Keratinocyte (primary cell): ENCODE measurements at regions not wholly inside any gene's neighbourhood (a gene's known extent, or its start where the extent isn't known, plus 50 kb on each side); places are given as distances from the start of the nearest gene placed in this dataset.

Experiments
- DNase-seq: peaks from one replicate; pipeline ENCODE4 v3.0.0-alpha.2; 2011; ENCODE audit warnings: low read depth, missing footprints, low spot score
- FAIRE-seq: peaks from 2 replicates; lab custom pipeline; 2011; peaks lifted over from hg19 to GRCh38; lab: Jason Lieb, UNC
- H2AFZ ChIP-seq: 2 replicates; pipeline ENCODE4 v1.6.0; 2012; ENCODE audit warnings: low read length, control low read depth, inconsistent platforms; ENCODE audit not compliant: control insufficient read depth
- H3K27ac ChIP-seq: 2 replicates; pipeline ENCODE4 v1.5.1; 2011; ENCODE audit warnings: low read length; ENCODE audit not compliant: control insufficient read depth, insufficient read depth
- H3K27me3 ChIP-seq: 3 replicates; pipeline ENCODE4 v1.6.0; 2011; ENCODE audit warnings: low read length; ENCODE audit not compliant: control insufficient read depth, insufficient read depth; ENCODE audit errors: extremely low read depth
- H3K36me3 ChIP-seq, 2 experiments: 2 replicates in 1 of 2; 3 replicates in 1 of 2; pipeline ENCODE4 v1.5.1; 2011; ENCODE audit warnings: low read length in 2 of 2, mild to moderate bottlenecking in 1 of 2; ENCODE audit not compliant: control insufficient read depth in 2 of 2, insufficient read depth in 2 of 2; ENCODE audit errors: extremely low read depth in 1 of 2
- H3K4me1 ChIP-seq: 3 replicates; pipeline ENCODE4 v1.5.1; 2011; ENCODE audit warnings: low read length; ENCODE audit not compliant: control insufficient read depth, insufficient read depth; ENCODE audit errors: extremely low read depth
- H3K4me2 ChIP-seq: 3 replicates; pipeline ENCODE4 v1.6.0; 2011; ENCODE audit warnings: low read depth, low read length; ENCODE audit not compliant: control insufficient read depth, insufficient read depth; ENCODE audit errors: extremely low read depth
- H3K4me3 ChIP-seq, 3 experiments: fragments of 200-600 bp in 1 of 3; sonication (generic) in 1 of 3; 2 replicates in 2 of 3; 3 replicates in 1 of 3; pipeline ENCODE4 v1.5.1; 2011 to 2016; ENCODE audit warnings: low read length in 3 of 3, mild to moderate bottlenecking in 3 of 3, control low read depth in 2 of 3, inconsistent platforms in 1 of 3, low read depth in 1 of 3, mixed read lengths in 1 of 3, mixed run types in 1 of 3, moderate library complexity in 1 of 3; ENCODE audit not compliant: control insufficient read depth in 2 of 3, insufficient read depth in 2 of 3; ENCODE audit errors: extremely low read depth in 1 of 3
- H3K79me2 ChIP-seq: 2 replicates; pipeline ENCODE4 v1.6.0; 2012; ENCODE audit warnings: low read length; ENCODE audit not compliant: control insufficient read depth, insufficient read depth
- H3K9ac ChIP-seq: 3 replicates; pipeline ENCODE4 v1.6.0; 2011; ENCODE audit warnings: low read length; ENCODE audit not compliant: control insufficient read depth, insufficient read depth; ENCODE audit errors: extremely low read depth
- H3K9me1 ChIP-seq: 3 replicates; pipeline ENCODE4 v1.6.0; 2011; ENCODE audit warnings: low read length; ENCODE audit not compliant: control insufficient read depth, insufficient read depth; ENCODE audit errors: extremely low read depth
- H3K9me3 ChIP-seq: 2 replicates; pipeline ENCODE4 v1.5.1; 2012; ENCODE audit warnings: low read depth, low read length; ENCODE audit not compliant: control insufficient read depth
- H4K20me1 ChIP-seq: 3 replicates; pipeline ENCODE4 v1.6.0; 2011; ENCODE audit warnings: low read length; ENCODE audit not compliant: control insufficient read depth, insufficient read depth; ENCODE audit errors: extremely low read depth
- EZH2 ChIP-seq: IDR thresholded peaks from one replicate; pipeline ENCODE4 v1.6.1; 2012; ENCODE audit warnings: inconsistent platforms, mild to moderate bottlenecking, low read length, moderate library complexity
- dilution Hi-C: fragments of 300-500 bp; cut with MboI; formaldehyde crosslinking; loops from one replicate; pipeline ENCODE4 v1.7.0; 2020; ENCODE audit warnings: low sequenced_read_pairs; ENCODE audit not compliant: extremely low pct_ligation_motif_present
- TF ChIP-seq, protein P1 (sequence below), 3 experiments: IDR thresholded peaks in 1 of 3; conservative IDR thresholded peaks in 1 of 3; optimal IDR thresholded peaks in 1 of 3; 2 replicates in 2 of 3; 3 replicates in 1 of 3; pipeline versions ENCODE3 to v1.5.1; 2011; ENCODE audit warnings: low read length in 3 of 3, mild to moderate bottlenecking in 3 of 3, moderate library complexity in 2 of 3, control low read depth in 1 of 3, inconsistent platforms in 1 of 3; ENCODE audit not compliant: insufficient read depth in 2 of 3; ENCODE audit errors: extremely low read depth in 1 of 3

DNA sequence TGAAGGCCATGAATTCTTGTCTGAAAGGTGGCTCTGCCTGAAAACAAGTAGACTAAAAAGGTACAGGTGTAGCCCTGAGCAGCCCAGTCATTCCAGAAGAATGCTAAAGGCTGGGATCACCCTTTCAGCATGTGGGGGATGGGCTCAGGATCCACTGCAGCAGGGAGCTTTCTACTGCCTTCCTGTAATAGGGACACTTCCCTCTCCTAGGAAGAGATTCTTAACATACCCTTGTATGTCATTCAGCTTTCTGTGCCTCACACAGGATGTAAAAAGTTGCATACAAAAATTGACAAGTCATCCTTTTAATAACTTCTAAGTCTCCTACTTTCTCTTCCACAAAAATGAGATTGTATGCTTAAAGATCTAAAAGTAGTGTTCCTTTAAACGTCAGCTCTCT, 123.3 kb downstream of the ZNF518B start:
- DNase-seq (peak; percentile 88), FAIRE-seq (peak; percentile 97)
- no peak overlapping the region for H3K27ac ChIP-seq
- dilution Hi-C loops = no loop called here
- no peaks in the 10 kb centered on the region for H3K9me3 ChIP-seq
- H3K4me3 ChIP-seq = peak overlapping the region in 1 of 3 experiments; percentile 35
- TF ChIP-seq, protein P1, sequence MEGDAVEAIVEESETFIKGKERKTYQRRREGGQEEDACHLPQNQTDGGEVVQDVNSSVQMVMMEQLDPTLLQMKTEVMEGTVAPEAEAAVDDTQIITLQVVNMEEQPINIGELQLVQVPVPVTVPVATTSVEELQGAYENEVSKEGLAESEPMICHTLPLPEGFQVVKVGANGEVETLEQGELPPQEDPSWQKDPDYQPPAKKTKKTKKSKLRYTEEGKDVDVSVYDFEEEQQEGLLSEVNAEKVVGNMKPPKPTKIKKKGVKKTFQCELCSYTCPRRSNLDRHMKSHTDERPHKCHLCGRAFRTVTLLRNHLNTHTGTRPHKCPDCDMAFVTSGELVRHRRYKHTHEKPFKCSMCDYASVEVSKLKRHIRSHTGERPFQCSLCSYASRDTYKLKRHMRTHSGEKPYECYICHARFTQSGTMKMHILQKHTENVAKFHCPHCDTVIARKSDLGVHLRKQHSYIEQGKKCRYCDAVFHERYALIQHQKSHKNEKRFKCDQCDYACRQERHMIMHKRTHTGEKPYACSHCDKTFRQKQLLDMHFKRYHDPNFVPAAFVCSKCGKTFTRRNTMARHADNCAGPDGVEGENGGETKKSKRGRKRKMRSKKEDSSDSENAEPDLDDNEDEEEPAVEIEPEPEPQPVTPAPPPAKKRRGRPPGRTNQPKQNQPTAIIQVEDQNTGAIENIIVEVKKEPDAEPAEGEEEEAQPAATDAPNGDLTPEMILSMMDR (optimal IDR thresholded peaks at IDR 0.05 in 1 of 3, IDR thresholded peaks at IDR 0.05 in 1 of 3, conservative IDR thresholded peaks at IDR 0.05 in 1 of 3; ENCODE audit: extremely low read depth in 1 of 3, insufficient read depth in 2 of 3, low read length in 3 of 3) = no peak
- no peak for TF ChIP-seq EZH2
- H3K4me1 ChIP-seq = peaks cover 45% of the 10 kb centered on the region
- H3K9me1 ChIP-seq = no peaks in the 10 kb centered on the region
- peak overlapping the region; percentile 57 for H3K4me2 ChIP-seq
- H3K79me2 ChIP-seq = no peaks in the 10 kb centered on the region
- no peak overlapping the region for H2AFZ ChIP-seq
- H3K9ac ChIP-seq = no peak overlapping the region
- no peaks in the 10 kb centered on the region for H3K36me3 ChIP-seq
- H3K27me3 ChIP-seq = no peaks in the 10 kb centered on the region
- H4K20me1 ChIP-seq = no peaks in the 10 kb centered on the region

DNA sequence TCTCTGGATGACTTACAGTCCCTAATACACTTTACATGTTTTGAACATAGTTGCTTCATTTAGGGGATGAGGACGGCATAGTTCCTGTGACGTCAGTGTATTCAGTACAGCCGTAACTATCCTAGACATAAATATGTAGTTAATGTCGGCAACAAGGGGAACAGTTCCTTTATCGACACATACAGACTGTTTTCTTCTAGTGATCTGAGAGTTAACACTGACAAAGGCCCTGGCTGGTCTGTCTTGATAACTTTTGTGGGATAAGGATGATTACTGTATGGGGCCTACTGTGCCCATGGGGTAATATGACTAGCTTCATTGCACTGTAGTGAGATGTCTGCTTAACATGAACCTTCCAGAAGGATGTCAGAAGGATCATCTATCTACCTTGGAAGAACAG, 131.2 kb downstream of the ZNF518B start:
- H3K4me1 ChIP-seq = no peaks in the 10 kb centered on the region
- TF ChIP-seq, protein P1 (optimal IDR thresholded peaks at IDR 0.05 in 1 of 3, IDR thresholded peaks at IDR 0.05 in 1 of 3, conservative IDR thresholded peaks at IDR 0.05 in 1 of 3; ENCODE audit: extremely low read depth in 1 of 3, insufficient read depth in 2 of 3, low read length in 3 of 3) = no peak
- no peak for TF ChIP-seq EZH2
- H4K20me1 ChIP-seq = no peaks in the 10 kb centered on the region
- dilution Hi-C loops = no loop called here
- H3K9me1 ChIP-seq = no peaks in the 10 kb centered on the region
- H3K9ac ChIP-seq = no peak overlapping the region
- H3K4me2 ChIP-seq = no peak overlapping the region
- DNase-seq (no peak), FAIRE-seq (no peak)
- H3K4me3 ChIP-seq = no peak overlapping the region
- H3K79me2 ChIP-seq = no peaks in the 10 kb centered on the region
- no peaks in the 10 kb centered on the region for H3K27me3 ChIP-seq
- H3K9me3 ChIP-seq = no peaks in the 10 kb centered on the region
- H3K27ac ChIP-seq = no peak overlapping the region
- H3K36me3 ChIP-seq = no peaks in the 10 kb centered on the region
- no peak overlapping the region for H2AFZ ChIP-seq
